ENCODE measurements at regions not wholly inside any gene's neighbourhood (a gene's known extent, or its start where the extent isn't known, plus 50 kb on each side); places are given as distances from the start of the nearest gene placed in this dataset.
"Not testable (repeated sequence)": the region's sequence is repeated elsewhere in the genome, so short reads cannot be mapped to it uniquely, and the experiment has no call there.

DNA sequence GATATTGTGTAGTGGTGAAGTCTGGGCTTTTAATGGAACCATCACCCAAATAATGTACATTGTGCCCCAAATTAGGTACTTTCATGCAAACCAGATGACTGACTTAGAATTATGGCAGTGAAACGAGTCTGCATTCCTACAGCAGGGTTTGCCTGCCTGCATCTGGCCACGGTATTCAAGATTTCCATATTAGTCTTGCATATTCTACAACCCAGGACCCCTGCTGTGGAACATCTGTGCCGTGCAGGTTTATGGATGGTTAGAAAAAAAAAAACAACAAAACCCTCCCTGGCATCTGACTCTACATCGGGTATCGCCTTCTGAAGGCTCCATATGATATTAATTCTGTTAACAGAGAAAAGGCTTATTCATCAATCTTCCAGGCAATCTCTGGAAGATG is 394.8 kb downstream of the DCDC2C start:
- Mint-ChIP-seq H3K27me3 (no peaks in the 10 kb centered on the region), H3K9me3 (peaks cover 3% of the 10 kb centered on the region), H3K4me1 (no peaks in the 10 kb centered on the region), H3K36me3 (no peaks in the 10 kb centered on the region), H3K4me3 (no peak overlapping the region), H3K27ac (no peak overlapping the region)
- CTCF ChIA-PET: no interaction called here
- DNase-seq: no peak

DNA sequence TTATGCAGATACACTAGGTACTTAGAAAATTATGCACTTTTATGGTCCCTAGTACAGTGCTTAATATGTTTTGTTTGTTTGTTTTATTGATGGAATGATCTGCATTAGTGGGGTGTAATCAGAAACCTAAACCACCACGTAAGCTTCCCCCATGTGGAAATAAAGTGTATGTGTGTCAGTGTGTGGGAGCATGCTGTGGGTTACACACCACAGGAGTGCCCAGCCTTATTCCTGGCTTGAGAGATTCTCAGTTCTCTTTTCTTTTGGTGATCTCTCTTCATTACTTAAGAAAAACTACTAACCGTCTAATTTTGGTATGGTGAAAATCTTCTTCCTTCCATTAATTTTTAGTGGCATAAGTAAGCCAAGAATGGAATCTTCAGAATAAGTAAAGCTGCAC is 398.6 kb downstream of the DCDC2C start:
- Mint-ChIP-seq H3K4me1 (no peaks in the 10 kb centered on the region), H3K36me3 (no peaks in the 10 kb centered on the region), H3K4me3 (no peak overlapping the region), H3K27ac (no peak overlapping the region), H3K9me3 (peaks cover 5% of the 10 kb centered on the region), H3K27me3 (no peaks in the 10 kb centered on the region)
- CTCF ChIA-PET: no interaction called here
- no peak for DNase-seq

DNA sequence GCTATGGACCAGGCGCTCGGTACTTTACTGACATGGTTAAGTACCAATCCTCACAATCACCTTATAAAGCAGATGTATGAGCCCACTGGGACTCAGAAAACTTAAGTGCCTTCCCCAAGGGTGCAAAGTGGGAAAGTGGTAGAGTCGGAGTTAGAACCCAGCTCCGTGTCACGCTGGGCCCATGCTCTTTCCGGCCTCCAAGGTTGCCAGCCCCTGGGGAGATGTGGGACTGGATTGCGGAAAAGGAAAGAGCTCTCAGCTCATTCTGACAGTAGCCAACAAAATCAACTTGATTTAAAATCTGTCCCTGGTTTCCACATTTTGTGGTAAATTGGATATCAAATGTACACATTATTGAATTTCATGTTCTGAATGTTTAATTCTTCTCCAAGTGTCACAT is 403.8 kb downstream of the DCDC2C start:
- DNase-seq: no peak
- Mint-ChIP-seq H3K27ac (no peak overlapping the region), H3K9me3 (peaks cover 5% of the 10 kb centered on the region), H3K4me1 (no peaks in the 10 kb centered on the region), H3K36me3 (no peaks in the 10 kb centered on the region), H3K4me3 (no peak overlapping the region), H3K27me3 (no peaks in the 10 kb centered on the region)
- CTCF ChIA-PET: no interaction called here

DNA sequence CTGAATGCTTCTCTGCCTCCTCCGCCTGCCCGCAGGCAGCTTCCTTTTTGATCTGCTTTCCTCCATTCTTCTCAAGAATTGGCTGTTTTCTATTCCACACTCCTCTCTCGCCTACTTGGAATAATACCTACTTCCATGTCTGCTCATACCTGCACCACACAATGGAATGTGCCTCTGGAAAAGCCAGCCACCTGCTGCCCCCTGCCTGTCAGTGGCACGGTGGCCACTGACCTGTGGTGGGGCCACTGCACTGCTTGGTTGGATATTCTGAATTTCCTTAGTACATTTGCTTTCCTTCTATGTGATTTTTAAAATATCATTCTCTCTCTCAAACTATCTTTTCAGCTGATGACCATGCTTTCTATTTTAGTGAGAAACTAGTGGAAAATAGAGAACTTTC is 406.9 kb downstream of the DCDC2C start:
- H3K4me3 Mint-ChIP-seq: no peak overlapping the region

DNA sequence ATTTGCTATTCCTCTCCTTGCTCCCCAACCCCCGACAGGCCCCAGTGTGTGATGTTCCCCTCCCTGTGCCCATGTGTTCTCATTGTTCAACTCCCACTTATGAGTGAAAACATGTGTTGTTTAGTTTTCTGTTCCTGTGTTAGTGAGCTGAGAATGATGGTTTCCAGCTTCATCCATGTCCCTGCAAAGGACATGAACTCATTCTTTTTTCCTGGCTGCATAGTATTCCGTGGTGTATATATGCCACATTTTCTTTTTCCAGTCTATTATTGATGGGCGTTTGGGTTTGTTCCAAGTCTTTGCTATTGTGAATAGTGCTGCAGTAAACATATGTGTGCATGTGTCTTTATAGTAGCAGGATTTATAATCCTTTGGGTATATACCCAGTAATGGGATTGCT is 412.1 kb downstream of the DCDC2C start:
- not testable (repeated sequence) for H3K4me3 Mint-ChIP-seq, H3K27me3 Mint-ChIP-seq

More for the DNA sequence above, 406.9 kb downstream of the DCDC2C start:
- Mint-ChIP-seq H3K9me3 (peaks cover 15% of the 10 kb centered on the region), H3K4me1 (no peaks in the 10 kb centered on the region), H3K36me3 (no peaks in the 10 kb centered on the region), H3K27me3 (no peaks in the 10 kb centered on the region), H3K27ac (no peak overlapping the region)
- DNase-seq: no peak
- CTCF ChIA-PET: no interaction called here

DNA sequence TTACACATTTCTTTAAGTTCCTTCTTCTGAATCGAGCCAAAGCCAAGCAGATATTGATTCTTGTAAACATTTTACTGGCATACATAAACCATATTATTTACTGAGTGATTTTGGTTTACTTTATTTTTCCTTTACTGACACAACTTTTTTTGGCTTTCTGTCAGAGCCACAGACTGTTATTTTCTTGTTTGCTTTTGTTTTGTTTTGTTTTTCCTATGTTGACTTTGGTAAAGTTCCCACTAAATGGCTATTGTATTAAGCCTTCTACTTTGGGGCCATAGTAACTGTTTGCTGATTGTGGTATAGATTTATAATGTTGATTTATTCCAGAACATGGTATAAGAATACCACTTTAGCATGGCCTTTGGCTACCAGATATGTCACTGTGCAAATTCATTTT is 419.4 kb downstream of the DCDC2C start:
- H3K4me1 Mint-ChIP-seq: no peaks in the 10 kb centered on the region
- H3K4me3 Mint-ChIP-seq: no peak overlapping the region
- DNase-seq: no peak
- no peaks in the 10 kb centered on the region for H3K27me3 Mint-ChIP-seq
- no peaks in the 10 kb centered on the region for H3K36me3 Mint-ChIP-seq
- CTCF ChIA-PET: no interaction called here
- H3K9me3 Mint-ChIP-seq: peaks cover 11% of the 10 kb centered on the region
- H3K27ac Mint-ChIP-seq: no peak overlapping the region

More for the DNA sequence above, 412.1 kb downstream of the DCDC2C start:
- CTCF ChIA-PET, DNase-seq, H3K4me1 Mint-ChIP-seq, H3K27ac Mint-ChIP-seq, H3K36me3 Mint-ChIP-seq: not testable (repeated sequence)
- peaks cover 24% of the 10 kb centered on the region for H3K9me3 Mint-ChIP-seq

DNA sequence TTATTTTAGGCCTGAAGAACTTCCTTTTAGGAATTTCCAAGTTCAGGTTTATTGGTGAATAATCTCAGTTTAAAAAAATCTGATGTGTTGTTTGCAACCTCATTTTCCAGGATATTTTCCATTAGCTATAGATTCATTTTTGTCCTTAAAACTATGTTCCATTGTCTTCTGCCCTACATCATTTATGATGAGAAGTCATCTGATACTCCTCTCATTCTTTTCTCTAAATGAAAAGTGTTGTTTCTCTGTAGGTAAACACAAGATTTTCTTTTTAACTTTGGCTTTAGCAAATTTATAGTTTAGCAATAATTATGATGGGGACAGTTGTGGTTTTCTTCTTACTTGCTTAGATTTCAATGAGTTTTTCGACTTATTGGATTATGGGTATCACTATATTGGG is 427.3 kb downstream of the DCDC2C start:
- H3K4me1 Mint-ChIP-seq: no peaks in the 10 kb centered on the region

DNA sequence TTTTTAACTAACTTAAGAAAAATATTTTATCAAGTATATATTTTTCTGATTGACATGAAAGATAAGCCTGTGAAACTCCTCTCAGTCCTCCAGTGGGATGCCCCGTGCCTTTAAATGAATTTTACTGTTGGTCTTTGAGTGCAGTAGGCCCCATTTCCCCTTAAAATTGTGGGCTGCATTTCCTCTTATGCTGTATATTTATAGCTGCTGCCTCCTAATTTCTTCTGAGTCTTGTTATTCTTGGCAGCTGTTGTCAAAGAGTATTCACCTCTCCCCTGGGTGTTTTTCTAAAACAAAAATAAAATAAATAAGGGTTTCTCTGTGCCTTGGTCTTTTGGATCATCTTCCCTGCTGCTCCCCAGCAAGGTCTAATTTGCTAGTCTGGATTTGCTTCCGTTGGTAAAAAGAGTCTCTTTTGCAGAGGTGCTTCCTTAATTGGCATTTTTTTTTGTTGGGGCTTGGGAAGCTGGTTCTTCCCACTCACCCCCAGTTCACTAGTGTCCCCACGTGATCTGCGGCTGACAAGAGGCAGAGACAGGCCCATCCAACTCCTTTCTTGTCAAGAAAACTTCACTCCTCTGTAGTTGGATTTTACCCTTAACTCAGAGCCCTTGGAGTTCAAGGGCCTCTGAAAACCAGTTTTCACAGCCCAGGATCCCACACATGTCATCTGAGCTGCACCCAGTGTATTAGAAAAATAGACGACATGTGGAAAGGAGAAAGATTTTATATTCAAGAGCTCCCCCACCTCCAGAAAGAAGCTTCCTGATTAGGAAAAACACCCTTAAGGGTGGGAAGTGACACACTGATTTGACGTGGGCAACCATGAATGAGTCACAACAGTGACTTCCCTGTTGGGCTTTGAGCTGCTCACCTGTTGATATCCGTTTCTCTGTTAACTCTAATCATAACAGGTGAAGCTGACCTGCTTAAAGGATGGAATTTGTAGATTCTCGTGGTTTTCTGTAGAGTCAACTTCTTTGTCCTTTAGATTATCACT is 431.5 kb downstream of the DCDC2C start:
- H3K27ac Mint-ChIP-seq: no peak overlapping the region
- CTCF ChIA-PET: no interaction called here
- no peaks in the 10 kb centered on the region for H3K36me3 Mint-ChIP-seq
- DNase-seq: no peak
- H3K27me3 Mint-ChIP-seq: no peaks in the 10 kb centered on the region
- H3K4me1 Mint-ChIP-seq: no peaks in the 10 kb centered on the region
- H3K9me3 Mint-ChIP-seq: peaks cover 27% of the 10 kb centered on the region
- no peak overlapping the region for H3K4me3 Mint-ChIP-seq

More for the DNA sequence above, 427.3 kb downstream of the DCDC2C start:
- no peak for DNase-seq
- H3K36me3 Mint-ChIP-seq: no peaks in the 10 kb centered on the region
- no peaks in the 10 kb centered on the region for H3K27me3 Mint-ChIP-seq
- peaks cover 22% of the 10 kb centered on the region for H3K9me3 Mint-ChIP-seq
- CTCF ChIA-PET: no interaction called here
- no peak overlapping the region for H3K27ac Mint-ChIP-seq
- H3K4me3 Mint-ChIP-seq: no peak overlapping the region

DNA sequence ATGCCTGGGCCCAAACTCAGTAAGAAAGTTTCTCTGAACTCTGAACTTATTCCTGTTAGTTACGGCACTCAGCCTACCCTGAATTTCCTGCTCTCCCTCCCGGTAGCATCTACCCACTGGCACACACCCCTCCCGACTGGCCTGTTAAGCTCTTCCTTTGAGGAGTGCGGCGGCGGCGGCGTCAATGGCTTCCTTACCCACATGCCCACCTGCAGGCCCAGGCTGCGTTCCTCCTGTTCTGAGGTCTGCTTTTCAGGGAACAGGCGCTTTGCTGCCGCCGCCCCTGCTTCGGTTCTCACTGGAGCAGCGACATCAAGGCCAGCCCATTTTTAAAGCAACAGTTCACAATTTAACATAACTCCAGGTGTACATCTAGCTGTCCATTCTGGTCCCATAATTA is 432.4 kb downstream of the DCDC2C start:
- no peaks in the 10 kb centered on the region for H3K4me1 Mint-ChIP-seq
- no peak overlapping the region for H3K27ac Mint-ChIP-seq

DNA sequence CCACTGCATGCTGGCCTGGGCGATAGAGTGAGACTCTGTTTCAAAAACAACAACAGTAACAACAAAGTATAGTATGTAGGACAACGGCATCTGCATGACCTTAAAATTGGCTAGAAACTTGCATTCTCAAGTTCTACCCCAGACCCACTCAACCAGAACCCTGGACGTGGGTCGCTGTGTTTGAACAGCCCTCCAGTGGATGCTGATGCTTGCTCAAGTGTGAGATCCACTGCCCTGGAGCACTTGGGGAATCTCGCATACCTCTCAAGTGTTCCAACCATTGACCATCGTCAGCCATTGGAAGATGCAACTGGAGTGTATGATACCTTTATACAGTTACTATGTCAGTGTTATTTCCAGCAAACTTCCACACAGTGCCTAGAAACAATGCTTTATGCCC is 435.9 kb downstream of the DCDC2C start:
- peaks cover 14% of the 10 kb centered on the region for H3K9me3 Mint-ChIP-seq
- CTCF ChIA-PET: no interaction called here

More for the DNA sequence above, 432.4 kb downstream of the DCDC2C start:
- CTCF ChIA-PET: no interaction called here
- H3K36me3 Mint-ChIP-seq: no peaks in the 10 kb centered on the region
- no peaks in the 10 kb centered on the region for H3K27me3 Mint-ChIP-seq
- no peak for DNase-seq
- H3K9me3 Mint-ChIP-seq: peaks cover 24% of the 10 kb centered on the region
- no peak overlapping the region for H3K4me3 Mint-ChIP-seq

DNA sequence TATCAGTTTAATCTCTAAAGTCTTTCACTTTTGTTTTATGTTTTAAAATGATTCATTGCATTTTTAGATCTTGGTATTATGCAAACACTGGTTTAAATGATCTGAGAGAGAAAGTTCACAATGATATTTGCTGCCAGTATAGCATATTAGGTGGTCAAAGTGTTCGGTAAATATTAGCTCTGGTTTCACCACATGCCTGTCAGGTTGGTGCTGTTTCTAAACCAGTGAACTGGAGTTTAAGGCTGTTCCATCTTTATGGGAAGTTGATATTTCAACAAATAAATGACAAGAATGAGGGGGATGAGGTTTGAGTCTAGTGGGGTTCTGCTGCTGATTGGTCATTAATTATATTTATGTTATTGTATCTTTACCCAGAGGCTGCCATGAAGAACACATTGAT is 436.4 kb downstream of the DCDC2C start:
- no peak overlapping the region for H3K27ac Mint-ChIP-seq
- CTCF ChIA-PET: no interaction called here
- H3K36me3 Mint-ChIP-seq: no peaks in the 10 kb centered on the region
- no peaks in the 10 kb centered on the region for H3K4me1 Mint-ChIP-seq
- no peak for DNase-seq
- H3K4me3 Mint-ChIP-seq: no peak overlapping the region
- H3K9me3 Mint-ChIP-seq: peaks cover 14% of the 10 kb centered on the region
- H3K27me3 Mint-ChIP-seq: no peaks in the 10 kb centered on the region

More for the DNA sequence above, 435.9 kb downstream of the DCDC2C start:
- Mint-ChIP-seq H3K27ac (no peak overlapping the region), H3K27me3 (no peaks in the 10 kb centered on the region), H3K4me3 (no peak overlapping the region), H3K36me3 (no peaks in the 10 kb centered on the region), H3K4me1 (no peaks in the 10 kb centered on the region)
- DNase-seq: no peak

DNA sequence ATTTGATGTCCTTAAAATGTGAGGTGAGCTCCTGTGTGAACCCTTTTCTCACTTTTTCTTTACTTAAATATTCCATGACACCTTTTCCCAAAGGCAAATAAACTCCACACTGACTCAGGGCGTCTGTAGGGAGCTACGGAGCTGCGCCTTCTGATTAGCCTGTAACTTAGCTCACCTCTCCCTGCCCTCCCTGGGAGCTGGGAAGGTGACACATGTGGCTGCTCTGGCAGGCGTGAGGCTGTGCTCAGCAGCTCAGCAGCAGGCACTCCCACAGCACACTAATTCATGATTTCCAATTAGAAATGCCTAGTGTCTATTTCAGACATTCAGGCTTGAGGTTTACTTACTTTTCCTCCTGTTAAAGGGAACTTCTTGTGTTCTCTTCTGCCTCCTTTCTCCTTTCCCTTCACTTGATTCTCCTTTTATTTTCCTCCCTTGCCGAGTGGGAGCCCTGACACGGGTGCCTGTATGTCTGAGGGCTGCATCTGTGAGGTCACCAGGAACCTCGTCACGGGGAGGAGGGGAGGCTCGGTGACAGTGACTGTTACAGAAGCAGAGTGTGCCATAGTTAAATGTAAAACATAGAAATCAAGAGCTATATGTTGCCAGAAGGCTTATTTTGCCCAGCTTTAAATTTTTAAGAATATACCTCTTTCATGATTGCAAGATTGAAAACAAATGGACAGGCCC is 437.1 kb downstream of the DCDC2C start:
- Mint-ChIP-seq H3K36me3 (no peaks in the 10 kb centered on the region), H3K27ac (no peak overlapping the region), H3K27me3 (no peaks in the 10 kb centered on the region), H3K9me3 (peaks cover 12% of the 10 kb centered on the region), H3K4me1 (no peaks in the 10 kb centered on the region), H3K4me3 (no peak overlapping the region)
- no peak for DNase-seq
- CTCF ChIA-PET: no interaction called here

DNA sequence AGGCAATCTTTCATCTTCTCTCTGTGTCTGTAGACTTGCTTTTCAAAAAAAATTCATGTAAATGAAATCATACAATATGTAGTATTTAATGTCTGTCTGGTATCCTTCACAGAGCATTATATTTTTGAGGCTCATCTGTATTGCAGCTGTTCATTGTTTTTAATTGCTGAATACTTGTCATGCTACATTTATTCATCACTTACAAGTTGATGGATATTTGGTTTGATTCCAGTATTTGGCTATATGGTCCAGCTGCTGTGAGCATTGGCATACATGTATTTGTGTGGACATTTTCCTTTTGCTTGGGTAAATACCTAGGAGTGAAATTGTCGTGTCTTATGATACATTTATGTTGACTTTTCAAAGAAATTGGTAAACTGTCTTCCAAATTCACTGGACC is 441.4 kb downstream of the DCDC2C start:
- no peaks in the 10 kb centered on the region for H3K4me1 Mint-ChIP-seq
- DNase-seq: no peak
- CTCF ChIA-PET: no interaction called here
- H3K4me3 Mint-ChIP-seq: no peak overlapping the region
- no peak overlapping the region for H3K27ac Mint-ChIP-seq
- no peaks in the 10 kb centered on the region for H3K27me3 Mint-ChIP-seq
- peaks cover 12% of the 10 kb centered on the region for H3K9me3 Mint-ChIP-seq
- H3K36me3 Mint-ChIP-seq: no peaks in the 10 kb centered on the region

DNA sequence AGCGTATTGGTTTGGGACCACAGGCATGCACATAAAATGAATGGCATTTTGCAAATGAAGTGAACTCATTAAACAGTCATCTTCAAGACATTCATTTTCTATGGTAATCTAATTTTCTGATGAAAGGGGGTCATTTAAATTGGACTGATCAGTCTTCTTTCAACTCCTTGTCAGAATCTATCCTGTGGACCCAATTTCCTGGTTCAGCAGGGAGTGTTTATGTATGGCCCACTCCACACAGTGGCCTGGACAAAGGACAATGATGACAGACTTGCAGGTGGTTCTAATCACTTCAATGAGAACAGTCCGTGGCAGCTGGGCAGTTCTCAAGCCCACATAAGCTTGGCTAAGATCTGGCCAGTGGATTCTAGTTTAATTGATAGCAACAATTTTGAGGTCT is 448.1 kb downstream of the DCDC2C start:
- CTCF ChIA-PET: interaction anchor here (0.6 kb wide), 1 partner anchor 218 kb away, joined by 3 read pairs; no protein-coding TSS in a partner anchor
- Mint-ChIP-seq H3K4me1 (no peaks in the 10 kb centered on the region), H3K9me3 (peaks cover 8% of the 10 kb centered on the region), H3K27ac (no peak overlapping the region), H3K4me3 (no peak overlapping the region), H3K36me3 (no peaks in the 10 kb centered on the region), H3K27me3 (no peaks in the 10 kb centered on the region)
- DNase-seq: no peak

DNA sequence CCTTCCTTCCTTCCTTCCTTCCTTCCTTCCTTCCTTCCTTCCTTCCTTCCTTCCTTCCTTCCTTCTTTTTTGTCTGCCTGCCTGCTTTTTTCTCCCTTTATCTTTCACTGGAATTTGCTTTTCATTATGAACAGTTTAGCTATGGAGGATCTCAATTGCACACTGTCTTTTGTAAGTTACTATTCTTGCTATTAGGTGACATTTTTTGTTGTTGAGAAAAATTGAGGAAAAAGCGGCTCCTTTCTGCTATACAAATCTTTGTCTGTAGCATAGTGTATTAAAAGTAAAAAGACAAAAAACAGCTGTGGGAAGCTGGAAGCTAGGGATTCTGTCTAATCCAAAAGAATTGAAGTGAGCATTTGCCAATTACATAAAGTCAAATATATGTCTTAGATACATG is 448.7 kb downstream of the DCDC2C start:
- Mint-ChIP-seq H3K27me3 (no peaks in the 10 kb centered on the region), H3K36me3 (no peaks in the 10 kb centered on the region), H3K4me1 (no peaks in the 10 kb centered on the region), H3K4me3 (no peak overlapping the region), H3K27ac (no peak overlapping the region), H3K9me3 (peaks cover 12% of the 10 kb centered on the region)
- CTCF ChIA-PET: interaction anchor here (0.6 kb wide), 1 partner anchor 217 kb away, joined by 3 read pairs; no protein-coding TSS in a partner anchor
- DNase-seq: no peak
